GM23338 (cell line): ENCODE measurements at regions not wholly inside any gene's neighbourhood (a gene's known extent, or its start where the extent isn't known, plus 50 kb on each side); places are given as distances from the start of the nearest gene placed in this dataset.

Source experiments
- ATAC-seq: fragments of 200-7000 bp; cut with Tn5 transposase; 3 replicates; pipeline ENCODE4 v1.9.1; 2020
- DNase-seq: peaks from one replicate; pipeline ENCODE4 v3.0.0-alpha.2; 2015; ENCODE audit warnings: low spot score
- H2AFZ ChIP-seq: fragments of 200-600 bp; sonication (generic); 2 replicates; pipeline ENCODE4 v1.8.0; 2016; ENCODE audit warnings: antibody characterized with exemption, mild to moderate bottlenecking, moderate library complexity
- H3F3A ChIP-seq: fragments of 200-600 bp; sonication (generic); replicated peaks from 2 replicates; pipeline ENCODE4 v1.8.0; 2017; ENCODE audit warnings: antibody characterized with exemption, mixed run types, low read depth
- H3K27ac ChIP-seq: fragments of 200-600 bp; sonication (generic); 2 replicates; pipeline ENCODE4 v1.6.1; 2016; ENCODE audit warnings: low read depth
- H3K27me3 ChIP-seq: fragments of 200-600 bp; sonication (generic); 2 replicates; pipeline ENCODE4 v1.8.0; 2016; ENCODE audit warnings: mild to moderate bottlenecking, mixed run types, moderate library complexity; ENCODE audit not compliant: insufficient read depth
- H3K36me3 ChIP-seq: fragments of 200-600 bp; sonication (generic); 2 replicates; pipeline ENCODE4 v1.8.0; 2016; ENCODE audit warnings: mild to moderate bottlenecking; ENCODE audit not compliant: insufficient read depth
- H3K4me1 ChIP-seq: fragments of 200-600 bp; sonication (generic); 2 replicates; pipeline ENCODE4 v1.8.0; 2016; ENCODE audit warnings: mild to moderate bottlenecking, moderate library complexity; ENCODE audit not compliant: insufficient read depth
- H3K4me2 ChIP-seq: fragments of 200-600 bp; sonication (generic); 2 replicates; pipeline ENCODE4 v1.7.1; 2017; ENCODE audit warnings: mixed run types
- H3K4me3 ChIP-seq: fragments of 200-600 bp; sonication (generic); 2 replicates; pipeline ENCODE4 v1.6.1; 2016; ENCODE audit warnings: mixed run types
- H3K79me2 ChIP-seq: fragments of 200-600 bp; sonication (generic); replicated peaks from 2 replicates; pipeline ENCODE4 v1.8.0; 2017; ENCODE audit warnings: mild to moderate bottlenecking; ENCODE audit not compliant: insufficient read depth
- H3K9me2 ChIP-seq: fragments of 200-600 bp; sonication (generic); 2 replicates; pipeline ENCODE4 v1.8.0; 2017; ENCODE audit not compliant: insufficient read depth
- H4K20me1 ChIP-seq: fragments of 200-600 bp; sonication (generic); replicated peaks from 2 replicates; pipeline ENCODE4 v1.8.0; 2017; ENCODE audit warnings: mild to moderate bottlenecking; ENCODE audit not compliant: insufficient read depth
- H3K27ac Mint-ChIP-seq: 2 replicates; pipeline ENCODE4 v1.8.0; 2020; ENCODE audit warnings: inconsistent platforms, mild to moderate bottlenecking, moderate library complexity, mixed read lengths
- H3K27me3 Mint-ChIP-seq: 3 replicates; pipeline ENCODE4 v1.8.0; 2022; ENCODE audit warnings: low read depth, mild to moderate bottlenecking, moderate library complexity, mixed read lengths, inconsistent platforms; ENCODE audit not compliant: insufficient read depth, poor library complexity
- H3K36me3 Mint-ChIP-seq: 3 replicates; pipeline ENCODE4 v1.8.0; 2021; ENCODE audit warnings: low read depth, mild to moderate bottlenecking, inconsistent platforms, moderate library complexity, mixed read lengths
- H3K4me1 Mint-ChIP-seq: 3 replicates; pipeline ENCODE4 v1.8.0; 2020; ENCODE audit warnings: mild to moderate bottlenecking, inconsistent platforms, mixed read lengths
- H3K4me3 Mint-ChIP-seq: 3 replicates; pipeline ENCODE4 v1.8.0; 2021; ENCODE audit warnings: moderate library complexity, mild to moderate bottlenecking, inconsistent platforms, mixed read lengths
- H3K9me3 Mint-ChIP-seq: 3 replicates; pipeline ENCODE4 v1.8.0; 2020; ENCODE audit warnings: moderate library complexity, mild to moderate bottlenecking, inconsistent platforms, mixed read lengths
- CREB1 ChIP-seq: fragments of 250-450 bp; sonication (Bioruptor Pico); IDR thresholded peaks from 2 replicates; pipeline ENCODE4 v1.5.0; 2020; ENCODE audit warnings: low read depth, mild to moderate bottlenecking, moderate library complexity
- EZH2phosphoT487 ChIP-seq: fragments of 200-600 bp; sonication (generic); IDR thresholded peaks from one replicate; pipeline ENCODE4 v1.8.1; 2018; ENCODE audit warnings: antibody characterized with exemption; ENCODE audit not compliant: unreplicated experiment
- JUNB ChIP-seq: IDR thresholded peaks from one replicate; pipeline ENCODE4 v1.6.1; 2016; ENCODE audit warnings: antibody characterized with exemption; ENCODE audit not compliant: unreplicated experiment
- POLR2AphosphoS5 ChIP-seq: IDR thresholded peaks from 2 replicates; pipeline ENCODE4 v1.6.1; 2016; ENCODE audit warnings: antibody characterized with exemption, low read depth
- REST ChIP-seq: IDR thresholded peaks from one replicate; pipeline ENCODE4 v1.6.1; 2018; ENCODE audit warnings: antibody characterized with exemption; ENCODE audit not compliant: unreplicated experiment
- ZNF462 ChIP-seq: fragments of 250-450 bp; sonication (Bioruptor Pico); IDR thresholded peaks from 2 replicates; pipeline ENCODE4 v1.5.0; 2020; ENCODE audit warnings: mild to moderate bottlenecking, moderate library complexity

- no peak for TF ChIP-seq ZNF462 (CRISPR knock-in tag)
- no peak for TF ChIP-seq JUNB
- TF ChIP-seq EZH2phosphoT487, result no peak
- TF ChIP-seq REST, result no peak
- TF ChIP-seq POLR2AphosphoS5, result no peak
These were observed 101.5 kb upstream of the GABRA2 start (continued) for GRCh38 chr4:46491455-46491854.

GRCh38 chr4:46484881-46485280 is 95.0 kb upstream of the GABRA2 start:
- no peaks in the 10 kb centered on the region for H3F3A ChIP-seq
- no peak overlapping the region for H3K4me2 ChIP-seq
- ATAC-seq, result no peak
- H3K27ac ChIP-seq, result no peak overlapping the region
- DNase-seq, result no peak
- no peak overlapping the region for H3K4me3 ChIP-seq
- H3K79me2 ChIP-seq, result no peaks in the 10 kb centered on the region
- Mint-ChIP-seq H3K4me3 (no peak overlapping the region), H3K27me3 (peaks cover 3% of the 10 kb centered on the region), H3K4me1 (no peaks in the 10 kb centered on the region), H3K9me3 (peaks cover 96% of the 10 kb centered on the region), H3K27ac (no peak overlapping the region), H3K36me3 (peaks cover 12% of the 10 kb centered on the region)
- H3K36me3 ChIP-seq, result no peaks in the 10 kb centered on the region
- H3K9me2 ChIP-seq, result no peaks in the 10 kb centered on the region; the same call in 1 of the 2 replicates
- H3K4me1 ChIP-seq, result no peaks in the 10 kb centered on the region
- H4K20me1 ChIP-seq, result no peaks in the 10 kb centered on the region
- H3K27me3 ChIP-seq, result no peaks in the 10 kb centered on the region
- no peak overlapping the region for H2AFZ ChIP-seq
- TF ChIP-seq ZNF462 (CRISPR knock-in tag) (no peak), JUNB (no peak), POLR2AphosphoS5 (no peak), CREB1 (CRISPR knock-in tag) (no peak)
